Activated CD4-positive, alpha-beta T cell treated with anti-CD3 and anti-CD28 coated beads for 36 hours (primary cell): ENCODE measurements at regions not wholly inside any gene's neighbourhood (a gene's known extent, or its start where the extent isn't known, plus 50 kb on each side); places are given as distances from the start of the nearest gene placed in this dataset.
"Not testable (repeated sequence)": the region's sequence is repeated elsewhere in the genome, so short reads cannot be mapped to it uniquely, and the experiment has no call there.

ENCODE experiments used
- ATAC-seq: fragments of 200-7000 bp; cut with Tn5 transposase; one replicate; pipeline ENCODE4 v1.10.0; 2021; ENCODE audit warnings: mild to moderate bottlenecking, moderate library complexity
- CTCF ChIA-PET: fragments of 350-600 bp; sonication (Branson Sonifier 250); formaldehyde crosslinking; loops from one replicate; lab custom pipeline; 2021; ENCODE audit warnings: antibody characterized with exemption; lab: Charles Lee
- POLR2A ChIA-PET: fragments of 350-600 bp; sonication (Branson Sonifier 250); formaldehyde crosslinking; loops from one replicate; lab custom pipeline; 2021; ENCODE audit warnings: antibody characterized with exemption, inconsistent platforms; lab: Charles Lee
- DNase-seq: peaks from one replicate; pipeline ENCODE4 v3.0.0-alpha.2; 2020
- H3K27ac Mint-ChIP-seq: one replicate; pipeline ENCODE4 v1.8.0; 2021; ENCODE audit warnings: mixed read lengths
- H3K27me3 Mint-ChIP-seq: one replicate; pipeline ENCODE4 v1.8.0; 2021; ENCODE audit warnings: mixed read lengths
- H3K36me3 Mint-ChIP-seq: one replicate; pipeline ENCODE4 v1.8.0; 2021; ENCODE audit warnings: low read depth, mixed read lengths
- H3K4me1 Mint-ChIP-seq: one replicate; pipeline ENCODE4 v1.8.0; 2021; ENCODE audit warnings: mixed read lengths
- H3K4me3 Mint-ChIP-seq: one replicate; pipeline ENCODE4 v1.8.0; 2021; ENCODE audit warnings: mild to moderate bottlenecking, moderate library complexity, mixed read lengths
- H3K9me3 Mint-ChIP-seq: one replicate; pipeline ENCODE4 v1.8.0; 2021; ENCODE audit warnings: low read depth, mixed read lengths
- intact Hi-C, 2 experiments: fragments of 100-400 bp; cut with DNase I in 1 of 2; cut with micrococcal nuclease in 1 of 2; formaldehyde crosslinking; loops; one replicate each; pipeline versions ENCODE4 v1.14.2 to v1.15.1; 2022 to 2024; cut with DNase I, micrococcal nuclease

DNA sequence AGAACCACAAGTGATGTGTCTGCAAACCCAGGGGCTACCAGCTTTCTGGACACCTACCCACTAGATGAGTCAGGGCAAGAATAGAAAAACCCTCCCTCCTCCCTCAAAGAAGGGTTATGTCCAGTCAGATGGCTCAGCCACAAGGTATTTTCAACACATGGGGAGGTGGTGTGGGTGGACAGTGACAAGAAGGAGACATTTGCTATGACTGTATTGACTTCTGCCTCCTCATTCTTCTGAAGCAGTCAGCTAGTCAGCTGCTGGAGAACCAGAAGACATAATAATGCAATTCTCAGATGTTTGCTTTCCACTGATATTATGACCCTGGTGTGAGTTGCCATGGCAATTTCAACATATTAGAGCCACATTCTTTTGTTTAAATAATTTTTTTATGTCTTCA, 66.7 kb upstream of the GOLGA8B start:
- Mint-ChIP-seq H3K4me1 (no peaks in the 10 kb centered on the region), H3K4me3 (no peak overlapping the region), H3K27me3 (peaks cover 2% of the 10 kb centered on the region), H3K27ac (no peak overlapping the region), H3K9me3 (no peaks in the 10 kb centered on the region), H3K36me3 (no peaks in the 10 kb centered on the region)
- intact Hi-C loops: no loop called here
- CTCF ChIA-PET: interaction anchor here (0.9 kb wide), 1 partner anchor 9 kb away, joined by 4 read pairs; no protein-coding TSS in a partner anchor
- ATAC-seq (no peak), DNase-seq (no peak)
- POLR2A ChIA-PET: no interaction called here

DNA sequence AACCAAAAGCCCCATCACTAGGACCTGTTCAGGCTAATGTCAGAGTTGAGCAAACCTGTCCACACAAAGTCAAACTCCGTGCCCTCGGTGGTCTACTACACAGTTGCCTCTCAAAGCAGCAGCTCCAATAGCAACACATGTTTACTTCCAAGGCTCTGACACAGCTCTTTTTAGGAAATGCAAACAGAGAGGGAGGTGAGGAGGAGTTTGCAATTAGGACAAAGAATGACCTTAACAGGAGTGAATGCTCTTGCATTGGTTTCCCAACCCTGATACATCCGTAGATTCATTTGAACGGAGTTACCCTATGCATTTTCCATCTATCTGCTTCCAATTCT, 64.8 kb upstream of the GOLGA8B start:
- POLR2A ChIA-PET: no interaction called here
- H3K4me1 Mint-ChIP-seq: peaks cover 2% of the 10 kb centered on the region
- H3K9me3 Mint-ChIP-seq: peaks cover 2% of the 10 kb centered on the region
- H3K27me3 Mint-ChIP-seq: peaks cover 10% of the 10 kb centered on the region
- no peaks in the 10 kb centered on the region for H3K36me3 Mint-ChIP-seq
- DNase-seq: no peak
- no peak overlapping the region for H3K4me3 Mint-ChIP-seq
- intact Hi-C loops: no loop called here
- no peak overlapping the region for H3K27ac Mint-ChIP-seq
- CTCF ChIA-PET: no interaction called here
- ATAC-seq: no peak

DNA sequence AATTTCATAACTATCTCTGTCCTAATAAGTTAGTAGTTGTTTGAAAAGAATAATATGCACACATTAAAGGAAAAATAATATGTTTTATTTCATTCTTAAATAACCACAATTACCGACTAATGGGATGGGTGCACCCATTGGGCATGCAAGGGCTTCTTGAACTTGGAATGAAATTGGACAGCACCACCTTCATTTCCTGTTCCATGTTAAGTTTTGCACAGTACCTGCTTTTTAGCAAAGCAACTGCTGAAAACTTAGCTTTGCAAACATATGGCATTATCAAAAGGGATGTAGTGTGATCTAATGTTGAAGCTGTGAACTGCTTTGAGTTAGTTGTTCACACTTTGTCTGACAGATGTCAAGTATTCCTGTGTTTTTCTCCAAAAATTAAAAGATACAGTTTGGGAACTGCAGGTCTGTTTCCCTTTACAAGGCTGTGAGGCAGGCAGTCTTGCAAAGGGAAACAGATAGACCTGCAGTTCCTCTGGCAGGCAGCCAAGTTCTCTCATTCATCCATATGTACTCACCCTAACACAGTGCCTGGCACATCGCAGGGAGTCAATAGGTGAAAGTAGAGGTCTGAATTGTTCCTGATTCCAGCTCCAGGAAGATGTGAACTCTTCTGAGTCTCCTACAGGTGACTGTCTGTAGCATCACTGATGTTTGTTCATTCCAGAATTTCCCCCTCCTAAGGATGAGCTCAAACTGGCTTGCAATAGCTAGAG, 64.3 kb upstream of the GOLGA8B start:
- DNase-seq (no peak), ATAC-seq (no peak)
- H3K27me3 Mint-ChIP-seq: peaks cover 12% of the 10 kb centered on the region
- H3K9me3 Mint-ChIP-seq: peaks cover 2% of the 10 kb centered on the region
- no peak overlapping the region for H3K4me3 Mint-ChIP-seq
- H3K4me1 Mint-ChIP-seq: peaks cover 2% of the 10 kb centered on the region
- ChIA-PET CTCF (interaction anchor here (1.1 kb wide), 1 partner anchor 9 kb away, joined by 3 read pairs; no protein-coding TSS in a partner anchor), POLR2A (no interaction called here)
- H3K27ac Mint-ChIP-seq: no peak overlapping the region
- intact Hi-C loops: no loop called here
- no peaks in the 10 kb centered on the region for H3K36me3 Mint-ChIP-seq

DNA sequence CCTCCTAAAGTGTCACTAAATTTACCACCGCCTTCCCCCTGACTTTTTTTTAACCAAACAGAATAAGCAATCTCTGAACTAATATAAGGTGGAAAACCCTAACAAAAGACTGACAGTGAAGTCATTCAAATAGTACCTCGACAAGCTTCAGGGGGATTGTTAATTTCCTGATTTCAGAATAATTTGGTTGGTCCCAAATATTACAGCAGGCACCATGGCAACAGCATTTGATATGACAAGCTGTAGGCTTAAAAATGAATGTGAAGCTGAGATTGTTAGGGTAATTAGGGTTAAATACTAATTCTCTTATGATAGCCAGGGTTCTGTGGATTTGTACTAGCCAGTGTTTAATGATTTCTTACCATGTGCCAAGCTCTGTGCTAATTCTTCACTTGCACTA, 63.5 kb upstream of the GOLGA8B start:
- Mint-ChIP-seq H3K27me3 (peaks cover 12% of the 10 kb centered on the region), H3K4me3 (no peak overlapping the region), H3K27ac (no peak overlapping the region), H3K4me1 (peaks cover 2% of the 10 kb centered on the region), H3K36me3 (no peaks in the 10 kb centered on the region), H3K9me3 (peaks cover 2% of the 10 kb centered on the region)
- POLR2A ChIA-PET: interaction anchor here (0.7 kb wide), 1 partner anchor 174 kb away, joined by 3 read pairs; no protein-coding TSS in a partner anchor
- DNase-seq (no peak), ATAC-seq (no peak)
- intact Hi-C loops: no loop called here
- CTCF ChIA-PET: interaction anchor here (1.1 kb wide), 1 partner anchor 9 kb away, joined by 3 read pairs; no protein-coding TSS in a partner anchor

DNA sequence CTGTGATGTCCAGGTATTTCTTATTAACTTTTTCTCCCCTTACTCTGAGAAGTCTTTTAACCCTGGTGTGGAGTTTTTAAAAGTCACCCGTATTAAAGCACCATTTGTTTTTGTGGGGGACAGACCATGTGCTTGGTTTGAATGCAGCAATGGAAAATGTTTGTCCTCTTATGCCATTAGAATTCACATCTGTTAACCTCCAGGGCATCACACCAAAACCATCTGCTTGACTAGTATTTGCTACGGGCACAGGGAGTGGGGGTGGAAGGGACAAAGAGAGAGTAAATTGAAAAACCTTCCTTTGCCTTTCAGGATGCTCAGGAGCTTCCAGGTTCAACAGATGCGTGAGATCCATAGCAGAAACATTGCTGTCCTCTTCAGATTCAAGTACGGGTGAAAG, 61.4 kb upstream of the GOLGA8B start:
- peaks cover 2% of the 10 kb centered on the region for H3K9me3 Mint-ChIP-seq
- no peak overlapping the region for H3K27ac Mint-ChIP-seq
- peaks cover 12% of the 10 kb centered on the region for H3K27me3 Mint-ChIP-seq
- intact Hi-C loops: no loop called here
- no peak for ATAC-seq
- no peak for DNase-seq
- ChIA-PET POLR2A (no interaction called here), CTCF (interaction anchor here (1.6 kb wide), 1 partner anchor 23 kb away, joined by 3 read pairs; no protein-coding TSS in a partner anchor)
- H3K36me3 Mint-ChIP-seq: no peaks in the 10 kb centered on the region
- H3K4me3 Mint-ChIP-seq: no peak overlapping the region
- H3K4me1 Mint-ChIP-seq: peaks cover 2% of the 10 kb centered on the region

DNA sequence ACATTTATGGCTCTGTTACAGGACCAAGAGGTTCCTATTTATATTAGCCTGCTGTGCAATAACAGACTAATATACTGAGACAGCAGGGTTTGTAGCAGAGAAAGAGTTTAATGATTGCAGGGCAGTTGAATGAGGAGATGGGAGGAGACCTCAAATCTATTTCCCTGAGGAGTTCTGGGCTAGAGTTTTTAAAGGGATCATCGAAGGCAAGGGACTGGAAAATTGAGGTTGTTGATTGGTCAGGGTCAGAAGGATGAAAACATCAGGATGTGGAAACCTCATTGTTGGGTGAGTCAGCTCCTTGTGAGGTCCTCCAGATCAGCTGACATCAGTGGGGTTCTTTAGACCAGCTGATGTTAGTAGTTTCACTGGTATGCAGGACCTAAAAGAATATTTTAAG, 60.6 kb upstream of the GOLGA8B start:
- no peak overlapping the region for H3K27ac Mint-ChIP-seq

DNA sequence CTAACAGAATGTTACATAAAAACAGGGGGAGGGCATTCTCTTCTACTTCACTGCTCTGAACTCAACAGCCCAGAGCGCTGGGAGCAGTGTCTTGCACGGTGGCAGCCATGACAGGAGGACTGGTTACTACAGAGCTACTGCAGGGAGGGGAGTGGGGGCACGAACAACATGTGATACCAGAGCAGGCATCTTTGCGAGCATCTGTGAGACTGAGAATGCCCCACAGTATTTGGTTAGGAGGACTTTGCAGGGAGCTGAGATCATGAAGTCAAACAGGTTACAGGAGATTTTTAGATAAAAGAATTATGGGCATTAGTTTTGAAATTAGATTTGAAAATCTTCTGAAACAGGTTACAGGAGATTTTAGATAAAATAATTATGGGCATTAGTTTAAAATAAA, 58.8 kb upstream of the GOLGA8B start:
- H3K4me1 Mint-ChIP-seq: peaks cover 2% of the 10 kb centered on the region
- ATAC-seq (no peak), DNase-seq (no peak)
- intact Hi-C loops: no loop called here
- no peak overlapping the region for H3K4me3 Mint-ChIP-seq
- H3K9me3 Mint-ChIP-seq: peaks cover 2% of the 10 kb centered on the region
- no peak overlapping the region for H3K27ac Mint-ChIP-seq
- ChIA-PET POLR2A (no interaction called here), CTCF (interaction anchor here (0.6 kb wide), 1 partner anchor 128 kb away, joined by 3 read pairs; no protein-coding TSS in a partner anchor)
- no peaks in the 10 kb centered on the region for H3K36me3 Mint-ChIP-seq
- peaks cover 12% of the 10 kb centered on the region for H3K27me3 Mint-ChIP-seq

More for the DNA sequence above, 60.6 kb upstream of the GOLGA8B start:
- H3K9me3 Mint-ChIP-seq: peaks cover 2% of the 10 kb centered on the region
- ChIA-PET POLR2A (no interaction called here), CTCF (no interaction called here)
- peaks cover 2% of the 10 kb centered on the region for H3K4me1 Mint-ChIP-seq
- H3K4me3 Mint-ChIP-seq: no peak overlapping the region
- no peak for DNase-seq
- no peaks in the 10 kb centered on the region for H3K36me3 Mint-ChIP-seq
- H3K27me3 Mint-ChIP-seq: peaks cover 12% of the 10 kb centered on the region
- ATAC-seq: no peak
- intact Hi-C loops: no loop called here

DNA sequence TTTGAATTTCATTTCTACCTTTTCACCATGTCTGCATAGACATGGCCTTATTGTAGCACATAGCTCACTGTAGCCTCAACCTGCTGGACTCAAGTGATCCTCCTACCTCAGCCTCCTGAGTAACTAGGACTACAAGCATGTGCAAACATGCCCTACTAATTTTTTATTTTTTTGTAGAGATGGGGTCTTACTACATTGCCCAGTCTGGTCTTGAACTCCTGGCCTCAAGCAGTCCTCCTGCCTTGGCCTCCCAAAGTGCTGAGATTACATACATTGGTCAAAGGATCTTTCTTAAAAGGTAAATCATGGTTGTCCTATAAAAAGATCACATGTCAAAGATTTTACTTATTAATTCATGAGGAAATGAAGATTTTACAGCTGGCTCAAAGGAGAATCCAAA, 57.2 kb upstream of the GOLGA8B start:
- H3K4me1 Mint-ChIP-seq: peaks cover 2% of the 10 kb centered on the region
- ChIA-PET POLR2A (no interaction called here), CTCF (no interaction called here)
- no peak overlapping the region for H3K4me3 Mint-ChIP-seq
- intact Hi-C loops: no loop called here
- DNase-seq: no peak
- peaks cover 2% of the 10 kb centered on the region for H3K9me3 Mint-ChIP-seq
- ATAC-seq: no peak
- no peaks in the 10 kb centered on the region for H3K36me3 Mint-ChIP-seq
- peaks cover 14% of the 10 kb centered on the region for H3K27me3 Mint-ChIP-seq
- no peak overlapping the region for H3K27ac Mint-ChIP-seq

DNA sequence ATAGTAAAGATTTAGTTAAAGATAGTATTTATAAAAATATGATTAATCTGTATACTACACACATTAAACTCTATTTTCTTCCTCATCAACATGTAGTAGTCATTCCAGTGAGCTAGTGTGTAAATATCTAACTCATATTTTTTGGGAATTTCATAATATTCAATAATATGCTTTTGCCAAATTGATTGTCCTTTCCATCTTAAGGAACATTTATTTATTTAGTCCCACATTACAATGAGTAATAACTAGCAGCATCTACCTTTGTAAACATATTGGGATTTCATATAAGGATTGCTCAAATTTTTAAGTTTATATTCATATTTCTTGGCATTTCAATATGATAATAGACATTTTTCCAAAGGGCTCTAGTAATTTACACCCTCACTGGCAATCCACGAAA, 53.9 kb upstream of the GOLGA8B start:
- CTCF ChIA-PET: no interaction called here
- no peak overlapping the region for H3K27ac Mint-ChIP-seq
- no peak for ATAC-seq
- intact Hi-C loops: no loop called here
- no peaks in the 10 kb centered on the region for H3K36me3 Mint-ChIP-seq
- DNase-seq: no peak
- no peaks in the 10 kb centered on the region for H3K4me1 Mint-ChIP-seq
- H3K27me3 Mint-ChIP-seq: peaks cover 6% of the 10 kb centered on the region
- POLR2A ChIA-PET: no interaction called here
- H3K4me3 Mint-ChIP-seq: no peak overlapping the region
- H3K9me3 Mint-ChIP-seq: peaks cover 7% of the 10 kb centered on the region

DNA sequence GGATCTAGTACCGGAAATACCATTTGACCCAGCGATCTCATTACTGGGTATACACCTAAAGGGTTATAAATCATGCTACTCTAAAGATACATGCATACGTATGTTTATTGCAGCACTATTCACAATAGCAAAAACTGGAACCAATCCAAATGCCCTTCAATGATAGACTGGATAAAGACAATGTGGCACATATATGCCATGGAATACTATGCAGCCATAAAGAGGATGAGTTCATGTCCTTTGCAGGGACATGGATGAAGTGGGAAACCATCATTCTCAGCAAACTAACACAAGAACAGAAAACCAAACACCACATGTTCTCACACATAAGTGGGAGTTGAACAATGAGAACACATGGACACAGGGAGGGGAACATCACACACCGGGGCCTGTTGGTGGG, 50.2 kb upstream of the GOLGA8B start:
- ATAC-seq, POLR2A ChIA-PET: not testable (repeated sequence)

More for the DNA sequence above, 50.2 kb upstream of the GOLGA8B start:
- H3K27me3 Mint-ChIP-seq, CTCF ChIA-PET, H3K36me3 Mint-ChIP-seq, intact Hi-C loops, H3K4me3 Mint-ChIP-seq, H3K27ac Mint-ChIP-seq, H3K9me3 Mint-ChIP-seq, DNase-seq: not testable (repeated sequence)
- peaks cover 12% of the 10 kb centered on the region for H3K4me1 Mint-ChIP-seq
